ENCODE measurements at regions not wholly inside any gene's neighbourhood (a gene's known extent, or its start where the extent isn't known, plus 50 kb on each side); places are given as distances from the start of the nearest gene placed in this dataset.

GRCh38 chr15:98568382-98569017, 79.8 kb upstream of the IGF1R start:
- TF ChIP-seq, protein P1, sequence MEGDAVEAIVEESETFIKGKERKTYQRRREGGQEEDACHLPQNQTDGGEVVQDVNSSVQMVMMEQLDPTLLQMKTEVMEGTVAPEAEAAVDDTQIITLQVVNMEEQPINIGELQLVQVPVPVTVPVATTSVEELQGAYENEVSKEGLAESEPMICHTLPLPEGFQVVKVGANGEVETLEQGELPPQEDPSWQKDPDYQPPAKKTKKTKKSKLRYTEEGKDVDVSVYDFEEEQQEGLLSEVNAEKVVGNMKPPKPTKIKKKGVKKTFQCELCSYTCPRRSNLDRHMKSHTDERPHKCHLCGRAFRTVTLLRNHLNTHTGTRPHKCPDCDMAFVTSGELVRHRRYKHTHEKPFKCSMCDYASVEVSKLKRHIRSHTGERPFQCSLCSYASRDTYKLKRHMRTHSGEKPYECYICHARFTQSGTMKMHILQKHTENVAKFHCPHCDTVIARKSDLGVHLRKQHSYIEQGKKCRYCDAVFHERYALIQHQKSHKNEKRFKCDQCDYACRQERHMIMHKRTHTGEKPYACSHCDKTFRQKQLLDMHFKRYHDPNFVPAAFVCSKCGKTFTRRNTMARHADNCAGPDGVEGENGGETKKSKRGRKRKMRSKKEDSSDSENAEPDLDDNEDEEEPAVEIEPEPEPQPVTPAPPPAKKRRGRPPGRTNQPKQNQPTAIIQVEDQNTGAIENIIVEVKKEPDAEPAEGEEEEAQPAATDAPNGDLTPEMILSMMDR (IDR thresholded peaks at IDR 0.05), result peak in 2 of 4 donors; percentile 18 to 21
- TF ChIP-seq POLR2A (IDR thresholded peaks at IDR 0.05), result no peak
